Liver (tissue), 8 donors: ENCODE measurements at regions not wholly inside any gene's neighbourhood (a gene's known extent, or its start where the extent isn't known, plus 50 kb on each side); places are given as distances from the start of the nearest gene placed in this dataset.

Experiments
- DNase-seq: peaks from one replicate; pipeline ENCODE4 v3.0.0-alpha.2; 2017; ENCODE audit warnings: low spot score
- H3K27ac ChIP-seq, 2 donors: one replicate each; pipeline ENCODE4 v1.7.0; 2013; ENCODE audit warnings: inconsistent platforms in 2 of 2, low read length in 2 of 2, control low read depth in 1 of 2, low read depth in 1 of 2, mild to moderate bottlenecking in 1 of 2
- H3K27me3 ChIP-seq, 4 donors: one replicate each; pipeline versions ENCODE4 v1.6.1 to v1.7.0; 2013; ENCODE audit warnings: low read length in 3 of 4, inconsistent platforms in 1 of 4, mild to moderate bottlenecking in 1 of 4, moderate library complexity in 1 of 4; ENCODE audit not compliant: control insufficient read depth in 4 of 4, insufficient read depth in 4 of 4
- H3K36me3 ChIP-seq, 4 donors: one replicate each; pipeline versions ENCODE4 v1.6.1 to v1.7.0; 2013; ENCODE audit warnings: low read length in 3 of 4, mild to moderate bottlenecking in 3 of 4, low read depth in 1 of 4, moderate library complexity in 1 of 4; ENCODE audit not compliant: control insufficient read depth in 4 of 4, insufficient read depth in 3 of 4
- H3K4me1 ChIP-seq, 4 donors: one replicate each; pipeline versions ENCODE4 v1.6.1 to v1.7.0; 2013; ENCODE audit warnings: low read length in 3 of 4, mild to moderate bottlenecking in 3 of 4, moderate library complexity in 1 of 4; ENCODE audit not compliant: control insufficient read depth in 4 of 4, insufficient read depth in 4 of 4
- H3K4me3 ChIP-seq, 3 donors: one replicate each; pipeline versions ENCODE4 v1.6.1 to v1.7.0; 2013; ENCODE audit warnings: low read length in 3 of 3, control low read depth in 1 of 3, low read depth in 1 of 3, mild to moderate bottlenecking in 1 of 3
- H3K9ac ChIP-seq, 2 donors: one replicate each; pipeline ENCODE4 v1.7.0; 2013; ENCODE audit warnings: low read length in 2 of 2, mild to moderate bottlenecking in 2 of 2, moderate library complexity in 2 of 2, control low read depth in 1 of 2, low read depth in 1 of 2
- H3K9me3 ChIP-seq, 4 donors: one replicate each; pipeline versions ENCODE4 v1.6.1 to v1.7.0; 2013; ENCODE audit warnings: low read length in 3 of 4; ENCODE audit not compliant: control insufficient read depth in 4 of 4
- EGR1 ChIP-seq, 2 donors: IDR thresholded peaks; 2 replicates each; pipeline ENCODE4 v1.6.1; 2016 to 2018; ENCODE audit warnings: antibody characterized with exemption in 2 of 2, low read depth in 2 of 2
- FOXA2 ChIP-seq: IDR thresholded peaks from 2 replicates; pipeline ENCODE4 v1.6.1; 2016; ENCODE audit warnings: antibody characterized with exemption
- GABPA ChIP-seq, 2 donors: IDR thresholded peaks in 1 of 2; conservative IDR thresholded peaks in 1 of 2; 2 replicates each; pipeline ENCODE4 v1.6.1; 2016; ENCODE audit warnings: antibody characterized with exemption in 2 of 2, mild to moderate bottlenecking in 1 of 2, moderate library complexity in 1 of 2
- HNF4A ChIP-seq, 2 donors: conservative IDR thresholded peaks; 2 replicates each; pipeline ENCODE4 v1.6.1; 2016; ENCODE audit warnings: antibody characterized with exemption in 2 of 2, mild to moderate bottlenecking in 2 of 2
- HNF4G ChIP-seq: IDR thresholded peaks from 2 replicates; pipeline ENCODE4 v1.6.1; 2016; ENCODE audit warnings: antibody characterized with exemption
- JUND ChIP-seq, 2 donors: IDR thresholded peaks; 2 replicates each; pipeline ENCODE4 v1.6.1; 2016; ENCODE audit warnings: antibody characterized with exemption in 2 of 2
- NR2F2 ChIP-seq: IDR thresholded peaks from 2 replicates; pipeline ENCODE4 v1.6.1; 2016; ENCODE audit warnings: antibody characterized with exemption
- RAD21 ChIP-seq, 2 donors: IDR thresholded peaks; 2 replicates each; pipeline ENCODE4 v1.6.1; 2016; ENCODE audit warnings: antibody characterized with exemption in 2 of 2, mild to moderate bottlenecking in 2 of 2
- RXRA ChIP-seq, 2 donors: IDR thresholded peaks; 2 replicates each; pipeline ENCODE4 v1.6.1; 2017 to 2018; ENCODE audit warnings: antibody characterized with exemption in 2 of 2, mild to moderate bottlenecking in 1 of 2
- SP1 ChIP-seq: IDR thresholded peaks from 2 replicates; pipeline ENCODE4 v1.6.1; 2018; ENCODE audit warnings: antibody characterized with exemption, mild to moderate bottlenecking
- TAF1 ChIP-seq: conservative IDR thresholded peaks from 2 replicates; pipeline ENCODE4 v1.6.1; 2016; ENCODE audit warnings: antibody characterized with exemption, mild to moderate bottlenecking
- YY1 ChIP-seq: IDR thresholded peaks from 2 replicates; pipeline ENCODE4 v1.6.1; 2016; ENCODE audit warnings: antibody characterized with exemption, mild to moderate bottlenecking
- WGBS: extraction: QIAGEN DNeasy Blood & Tissue Kit; methylation state at CpG from one replicate; pipeline ENCODE4 v1.1.7; 2013; 5-methylcytosine and 5-hydroxymethylcytosine counted together
- TF ChIP-seq, protein P1 (sequence below): IDR thresholded peaks from 2 replicates; pipeline ENCODE4 v1.6.1; 2016; ENCODE audit warnings: antibody characterized with exemption, mild to moderate bottlenecking
- TF ChIP-seq, protein P2 (sequence below): IDR thresholded peaks from 2 replicates; pipeline ENCODE4 v1.6.1; 2016; ENCODE audit warnings: antibody characterized with exemption
- TF ChIP-seq, protein P3 (sequence below): IDR thresholded peaks from 2 replicates; pipeline ENCODE4 v1.6.1; 2016; ENCODE audit warnings: antibody characterized with exemption
- TF ChIP-seq, protein P4 (sequence below): fragments of 150-350 bp; IDR thresholded peaks from 2 replicates; pipeline ENCODE4 v1.5.1; 2017; ENCODE audit warnings: improper control_type of control experiment, low read depth, low read length; ENCODE audit not compliant: missing input control
- donor health status: healthy.
- donor health status: healthy.
- donor health status: healthy.
- donor health status: healthy.
- donor health status: healthy.

DNA sequence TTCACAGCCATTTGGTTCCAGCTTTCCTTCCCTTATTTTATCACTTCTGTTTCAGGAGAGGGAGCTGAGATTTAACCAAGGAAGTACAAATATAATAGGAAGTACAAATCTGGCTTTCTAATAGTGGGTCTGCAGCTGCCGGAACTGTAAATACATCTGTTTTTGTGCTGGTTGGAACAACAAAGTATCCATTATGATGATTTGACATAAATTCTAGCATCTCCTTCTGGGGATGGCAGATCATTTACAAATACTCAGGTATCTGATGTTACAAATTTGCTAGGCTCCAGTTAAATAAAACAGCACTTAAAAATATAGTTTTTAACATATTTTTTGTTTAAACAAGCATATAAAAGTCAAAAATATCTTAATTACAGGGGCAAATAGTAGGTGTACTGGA is 131.3 kb upstream of the SMIM21 start:
- TF ChIP-seq FOXA2 (no peak), TAF1 (no peak), RXRA (IDR thresholded peaks at IDR 0.05) (no peak), YY1 (no peak), NR2F2 (no peak)
- WGBS = 71% methylated on average over 1 of the region's 1 CpG
- DNase-seq = no peak

DNA sequence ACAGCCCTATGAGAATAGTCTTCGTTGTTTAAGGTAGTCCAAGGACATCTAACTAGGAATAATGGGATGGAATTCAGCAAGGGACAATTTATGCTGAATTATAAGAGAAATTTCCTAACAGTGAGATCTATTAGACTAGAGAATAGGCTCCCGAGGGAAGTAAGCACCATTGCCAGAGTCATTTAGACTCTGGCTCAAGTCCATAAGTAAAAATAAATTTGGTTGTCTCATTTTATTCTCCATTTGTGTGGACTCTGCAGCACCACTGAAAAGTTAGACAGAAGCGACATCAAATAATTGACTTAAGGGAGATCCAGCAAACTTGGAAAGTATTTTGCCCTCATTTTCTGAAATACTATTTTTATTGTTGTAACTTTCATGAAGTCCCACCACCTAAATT is 129.3 kb upstream of the SMIM21 start:
- Histone ChIP-seq H3K9ac (no peak overlapping the region), H3K4me1 (no peaks in the 10 kb centered on the region), H3K9me3 (no peaks in the 10 kb centered on the region), H3K36me3 (no peaks in the 10 kb centered on the region), H3K27ac (no peak overlapping the region), H3K27me3 (peaks cover 0 to 8% (median 0%) of the 10 kb centered on the region in 4 donors), H3K4me3 (no peak overlapping the region)
- TF ChIP-seq, protein P1, sequence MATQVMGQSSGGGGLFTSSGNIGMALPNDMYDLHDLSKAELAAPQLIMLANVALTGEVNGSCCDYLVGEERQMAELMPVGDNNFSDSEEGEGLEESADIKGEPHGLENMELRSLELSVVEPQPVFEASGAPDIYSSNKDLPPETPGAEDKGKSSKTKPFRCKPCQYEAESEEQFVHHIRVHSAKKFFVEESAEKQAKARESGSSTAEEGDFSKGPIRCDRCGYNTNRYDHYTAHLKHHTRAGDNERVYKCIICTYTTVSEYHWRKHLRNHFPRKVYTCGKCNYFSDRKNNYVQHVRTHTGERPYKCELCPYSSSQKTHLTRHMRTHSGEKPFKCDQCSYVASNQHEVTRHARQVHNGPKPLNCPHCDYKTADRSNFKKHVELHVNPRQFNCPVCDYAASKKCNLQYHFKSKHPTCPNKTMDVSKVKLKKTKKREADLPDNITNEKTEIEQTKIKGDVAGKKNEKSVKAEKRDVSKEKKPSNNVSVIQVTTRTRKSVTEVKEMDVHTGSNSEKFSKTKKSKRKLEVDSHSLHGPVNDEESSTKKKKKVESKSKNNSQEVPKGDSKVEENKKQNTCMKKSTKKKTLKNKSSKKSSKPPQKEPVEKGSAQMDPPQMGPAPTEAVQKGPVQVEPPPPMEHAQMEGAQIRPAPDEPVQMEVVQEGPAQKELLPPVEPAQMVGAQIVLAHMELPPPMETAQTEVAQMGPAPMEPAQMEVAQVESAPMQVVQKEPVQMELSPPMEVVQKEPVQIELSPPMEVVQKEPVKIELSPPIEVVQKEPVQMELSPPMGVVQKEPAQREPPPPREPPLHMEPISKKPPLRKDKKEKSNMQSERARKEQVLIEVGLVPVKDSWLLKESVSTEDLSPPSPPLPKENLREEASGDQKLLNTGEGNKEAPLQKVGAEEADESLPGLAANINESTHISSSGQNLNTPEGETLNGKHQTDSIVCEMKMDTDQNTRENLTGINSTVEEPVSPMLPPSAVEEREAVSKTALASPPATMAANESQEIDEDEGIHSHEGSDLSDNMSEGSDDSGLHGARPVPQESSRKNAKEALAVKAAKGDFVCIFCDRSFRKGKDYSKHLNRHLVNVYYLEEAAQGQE = no peak
- TF ChIP-seq, protein P2, sequence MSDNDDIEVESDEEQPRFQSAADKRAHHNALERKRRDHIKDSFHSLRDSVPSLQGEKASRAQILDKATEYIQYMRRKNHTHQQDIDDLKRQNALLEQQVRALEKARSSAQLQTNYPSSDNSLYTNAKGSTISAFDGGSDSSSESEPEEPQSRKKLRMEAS = no peak
- no peak for TF ChIP-seq RXRA (IDR thresholded peaks at IDR 0.05)
- TF ChIP-seq HNF4A (conservative IDR thresholded peaks at IDR 0.05) = no peak
- TF ChIP-seq YY1 = no peak
- TF ChIP-seq HNF4G = no peak
- TF ChIP-seq, protein P3, sequence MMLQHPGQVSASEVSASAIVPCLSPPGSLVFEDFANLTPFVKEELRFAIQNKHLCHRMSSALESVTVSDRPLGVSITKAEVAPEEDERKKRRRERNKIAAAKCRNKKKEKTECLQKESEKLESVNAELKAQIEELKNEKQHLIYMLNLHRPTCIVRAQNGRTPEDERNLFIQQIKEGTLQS = no peak
- TF ChIP-seq EGR1 (IDR thresholded peaks at IDR 0.05; ENCODE audit: low read depth in 2 of 2) = no peak
- no peak for TF ChIP-seq RAD21 (IDR thresholded peaks at IDR 0.05)
- no peak for TF ChIP-seq NR2F2
- TF ChIP-seq SP1 = no peak
- no peak for TF ChIP-seq GABPA (IDR thresholded peaks at IDR 0.05 in 1 of 2, conservative IDR thresholded peaks at IDR 0.05 in 1 of 2)
- no peak for DNase-seq
- 76% methylated on average over 3 of the region's 3 CpGs for WGBS

More for the DNA sequence above, 131.3 kb upstream of the SMIM21 start:
- peaks cover 0 to 11% (median 0%) of the 10 kb centered on the region in 4 donors for H3K27me3 ChIP-seq
- no peaks in the 10 kb centered on the region for H3K4me1 ChIP-seq
- no peak overlapping the region for H3K4me3 ChIP-seq
- no peak overlapping the region for H3K27ac ChIP-seq
- H3K9me3 ChIP-seq = no peaks in the 10 kb centered on the region
- H3K36me3 ChIP-seq = no peaks in the 10 kb centered on the region
- no peak overlapping the region for H3K9ac ChIP-seq

DNA sequence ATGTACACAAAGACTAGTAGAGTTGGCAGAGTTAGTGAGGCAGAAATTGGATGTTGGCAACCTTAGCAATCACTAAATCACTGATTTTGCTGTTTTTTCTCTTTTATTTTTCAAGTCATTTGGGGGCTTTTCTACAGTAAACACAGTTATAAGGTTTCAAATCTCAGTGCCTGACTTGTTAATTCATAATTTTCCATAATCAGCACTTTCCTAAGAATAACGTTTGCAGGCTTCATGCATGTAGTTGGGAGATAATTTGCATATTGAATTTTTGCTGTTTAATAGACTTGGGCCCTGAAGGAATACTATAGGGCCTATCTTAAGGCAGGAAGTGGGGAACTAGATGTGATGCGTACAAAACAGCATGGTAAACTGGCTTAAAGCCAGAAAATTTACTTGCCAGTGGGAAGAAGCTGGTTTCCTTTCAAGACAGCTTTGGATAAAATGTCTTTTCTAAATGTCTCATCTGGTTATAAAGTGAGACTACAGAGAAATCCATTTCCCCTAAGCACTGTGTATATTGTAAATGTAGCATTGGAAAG is 127.2 kb upstream of the SMIM21 start:
- no peak for DNase-seq
- 56% methylated on average over 2 of the region's 2 CpGs for WGBS

More for the DNA sequence above, 127.2 kb upstream of the SMIM21 start:
- H3K4me1 ChIP-seq = no peaks in the 10 kb centered on the region
- TF ChIP-seq TAF1 = no peak
- TF ChIP-seq, protein P2 = no peak
- TF ChIP-seq JUND (IDR thresholded peaks at IDR 0.05) = no peak
- TF ChIP-seq FOXA2 = no peak
- no peak for TF ChIP-seq RXRA (IDR thresholded peaks at IDR 0.05)
- TF ChIP-seq, protein P4, sequence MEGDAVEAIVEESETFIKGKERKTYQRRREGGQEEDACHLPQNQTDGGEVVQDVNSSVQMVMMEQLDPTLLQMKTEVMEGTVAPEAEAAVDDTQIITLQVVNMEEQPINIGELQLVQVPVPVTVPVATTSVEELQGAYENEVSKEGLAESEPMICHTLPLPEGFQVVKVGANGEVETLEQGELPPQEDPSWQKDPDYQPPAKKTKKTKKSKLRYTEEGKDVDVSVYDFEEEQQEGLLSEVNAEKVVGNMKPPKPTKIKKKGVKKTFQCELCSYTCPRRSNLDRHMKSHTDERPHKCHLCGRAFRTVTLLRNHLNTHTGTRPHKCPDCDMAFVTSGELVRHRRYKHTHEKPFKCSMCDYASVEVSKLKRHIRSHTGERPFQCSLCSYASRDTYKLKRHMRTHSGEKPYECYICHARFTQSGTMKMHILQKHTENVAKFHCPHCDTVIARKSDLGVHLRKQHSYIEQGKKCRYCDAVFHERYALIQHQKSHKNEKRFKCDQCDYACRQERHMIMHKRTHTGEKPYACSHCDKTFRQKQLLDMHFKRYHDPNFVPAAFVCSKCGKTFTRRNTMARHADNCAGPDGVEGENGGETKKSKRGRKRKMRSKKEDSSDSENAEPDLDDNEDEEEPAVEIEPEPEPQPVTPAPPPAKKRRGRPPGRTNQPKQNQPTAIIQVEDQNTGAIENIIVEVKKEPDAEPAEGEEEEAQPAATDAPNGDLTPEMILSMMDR = no peak
- TF ChIP-seq, protein P1 = no peak
- no peak for TF ChIP-seq SP1
- TF ChIP-seq RAD21 (IDR thresholded peaks at IDR 0.05) = no peak
- no peak for TF ChIP-seq GABPA (IDR thresholded peaks at IDR 0.05 in 1 of 2, conservative IDR thresholded peaks at IDR 0.05 in 1 of 2)
- no peak for TF ChIP-seq NR2F2
- no peak for TF ChIP-seq EGR1 (IDR thresholded peaks at IDR 0.05; ENCODE audit: low read depth in 2 of 2)
- TF ChIP-seq, protein P3 = no peak
- H3K9me3 ChIP-seq = no peaks in the 10 kb centered on the region
- no peak overlapping the region for H3K27ac ChIP-seq
- no peak overlapping the region for H3K4me3 ChIP-seq
- no peaks in the 10 kb centered on the region for H3K36me3 ChIP-seq
- H3K9ac ChIP-seq = no peak overlapping the region
- H3K27me3 ChIP-seq = peaks cover 0 to 5% (median 0%) of the 10 kb centered on the region in 4 donors
